AG04449 (cell line): ENCODE measurements at regions not wholly inside any gene's neighbourhood (a gene's known extent, or its start where the extent isn't known, plus 50 kb on each side); places are given as distances from the start of the nearest gene placed in this dataset.
"Not testable (repeated sequence)": the region's sequence is repeated elsewhere in the genome, so short reads cannot be mapped to it uniquely, and the experiment has no call there.

ENCODE experiments used
- CTCF ChIA-PET: fragments of 350-600 bp; formaldehyde crosslinking; extraction: SDS; loops from one replicate; lab custom pipeline; 2021; ENCODE audit warnings: antibody characterized with exemption; lab: Yijun Ruan, JAX
- POLR2A ChIA-PET: fragments of 400-600, 350-600 bp; formaldehyde crosslinking; extraction: SDS; loops from one replicate; lab custom pipeline; 2020; ENCODE audit warnings: antibody characterized with exemption, inconsistent platforms; lab: Yijun Ruan, JAX
- DNase-seq: peaks from one replicate; pipeline ENCODE4 v3.0.0-alpha.2; 2010; ENCODE audit warnings: low read depth, low spot score
- H3K4me3 ChIP-seq: 2 replicates; pipeline ENCODE4 v1.5.1; 2011; ENCODE audit warnings: low read depth, mild to moderate bottlenecking, control low read depth, low read length
- CTCF ChIP-seq: IDR thresholded peaks from one replicate; pipeline ENCODE4 v1.5.1; 2011; ENCODE audit warnings: mild to moderate bottlenecking, moderate library complexity, low read length, control low read depth, inconsistent platforms; ENCODE audit not compliant: insufficient read depth; ENCODE audit errors: missing control alignments

DNA sequence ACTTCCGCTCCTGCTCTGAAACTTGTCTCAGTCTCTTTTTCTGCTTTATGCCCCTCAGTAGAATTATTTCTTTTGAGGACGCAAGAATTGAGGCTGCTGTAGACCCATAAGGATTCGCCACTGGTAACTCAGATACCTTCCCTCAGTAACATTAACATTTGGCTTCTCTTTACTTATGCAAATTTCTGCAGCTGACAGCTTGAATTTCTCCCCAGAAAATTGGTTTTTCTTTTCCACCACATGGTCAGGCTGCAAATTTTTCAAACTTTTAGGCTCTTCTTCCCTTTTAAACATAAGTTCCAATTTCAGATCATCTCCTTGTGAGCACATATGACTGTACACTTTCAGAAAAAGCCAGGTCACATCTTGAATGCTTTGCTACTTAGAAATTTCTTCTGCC is 839.3 kb upstream of the GRIA3 start:
- DNase-seq, result no peak
- H3K4me3 ChIP-seq, result no peak overlapping the region
- ChIA-PET CTCF (no interaction called here), POLR2A (no interaction called here)
- TF ChIP-seq CTCF, result no peak

DNA sequence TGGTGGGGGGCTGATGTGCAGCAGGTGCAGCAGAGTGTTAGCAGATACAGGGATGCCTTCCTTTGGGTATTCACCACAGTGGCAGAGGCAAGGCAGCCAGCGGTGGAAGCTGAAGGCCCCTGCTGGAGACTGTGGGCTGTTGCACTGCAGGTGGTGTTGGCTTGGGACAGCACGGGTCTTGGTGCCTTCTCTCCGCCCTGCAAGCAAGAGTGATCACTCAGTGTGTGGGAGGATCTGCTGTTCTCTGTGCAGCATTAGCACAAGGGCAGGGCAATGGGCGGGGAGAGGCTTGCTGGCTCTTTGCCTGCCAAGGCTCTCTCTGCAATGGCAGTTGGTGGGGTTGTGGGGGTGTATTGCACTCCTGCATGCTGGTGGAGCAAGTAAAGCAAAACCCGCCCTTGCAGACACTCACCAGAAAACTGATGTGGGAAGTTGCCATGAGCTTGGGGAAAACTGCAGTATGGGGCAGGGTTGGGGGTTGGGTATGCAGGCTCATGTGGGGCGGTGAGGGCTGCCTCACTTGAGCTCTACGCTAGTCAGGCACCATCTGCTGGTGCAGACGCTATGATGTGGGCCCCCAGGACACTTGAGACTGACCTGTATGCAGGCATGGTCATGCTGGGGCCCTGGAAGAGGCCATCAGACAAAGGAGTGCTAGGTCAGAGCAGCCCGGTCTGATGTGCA is 820.8 kb upstream of the GRIA3 start:
- no peak for TF ChIP-seq CTCF
- H3K4me3 ChIP-seq, result no peak overlapping the region
- ChIA-PET POLR2A (no interaction called here), CTCF (no interaction called here)
- no peak for DNase-seq

DNA sequence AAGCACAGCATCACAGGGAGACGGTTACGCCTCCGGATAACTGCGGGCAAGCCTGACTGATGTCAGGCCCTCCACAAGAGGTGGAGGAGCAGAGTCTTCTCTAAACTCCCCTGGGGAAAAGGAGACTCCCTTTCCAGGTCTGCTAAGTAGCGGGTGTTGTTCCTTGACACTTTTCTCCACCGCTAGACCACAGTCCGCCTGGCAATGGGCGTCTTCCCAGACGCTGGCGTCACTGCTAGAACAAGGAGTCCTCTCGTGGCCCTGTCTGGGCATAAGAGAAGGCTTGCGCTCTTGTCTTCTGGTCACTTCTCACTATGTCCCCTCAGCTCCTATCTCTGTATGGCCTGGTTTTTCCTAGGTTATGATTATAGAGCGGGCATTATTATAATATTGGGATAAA is 808.5 kb upstream of the GRIA3 start:
- POLR2A ChIA-PET, CTCF ChIA-PET, H3K4me3 ChIP-seq, DNase-seq: not testable (repeated sequence)

DNA sequence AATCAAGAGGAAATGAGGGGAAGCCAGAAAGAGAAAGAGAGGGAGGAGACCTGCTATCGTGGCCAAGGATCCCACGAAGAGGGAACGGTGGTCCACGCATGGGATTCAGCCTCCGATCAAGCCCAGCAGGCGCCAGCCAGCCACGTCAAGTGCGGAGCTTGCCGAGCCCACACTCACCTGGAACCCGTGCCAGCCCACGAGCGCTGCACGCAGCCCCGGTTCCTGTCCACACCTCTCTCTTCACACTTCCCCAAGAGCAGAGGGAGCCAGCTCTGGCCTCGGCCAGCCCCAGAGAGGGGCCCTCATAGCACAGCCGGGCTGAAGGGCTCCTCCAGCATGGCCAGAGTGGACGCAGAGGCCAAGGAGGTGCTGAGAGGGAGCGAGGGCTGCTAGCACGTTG is 795.1 kb upstream of the GRIA3 start:
- ChIA-PET POLR2A (no interaction called here), CTCF (no interaction called here)

GRCh38 chrX:122418758-122419157 is 765.3 kb upstream of the GRIA3 start:
- no peak for TF ChIP-seq CTCF
- CTCF ChIA-PET, result no interaction called here
- H3K4me3 ChIP-seq, result no peak overlapping the region
- no peak for DNase-seq
- POLR2A ChIA-PET, result no interaction called here

More for the DNA sequence above, 795.1 kb upstream of the GRIA3 start:
- no peak for TF ChIP-seq CTCF
- no peak overlapping the region for H3K4me3 ChIP-seq
- no peak for DNase-seq

DNA sequence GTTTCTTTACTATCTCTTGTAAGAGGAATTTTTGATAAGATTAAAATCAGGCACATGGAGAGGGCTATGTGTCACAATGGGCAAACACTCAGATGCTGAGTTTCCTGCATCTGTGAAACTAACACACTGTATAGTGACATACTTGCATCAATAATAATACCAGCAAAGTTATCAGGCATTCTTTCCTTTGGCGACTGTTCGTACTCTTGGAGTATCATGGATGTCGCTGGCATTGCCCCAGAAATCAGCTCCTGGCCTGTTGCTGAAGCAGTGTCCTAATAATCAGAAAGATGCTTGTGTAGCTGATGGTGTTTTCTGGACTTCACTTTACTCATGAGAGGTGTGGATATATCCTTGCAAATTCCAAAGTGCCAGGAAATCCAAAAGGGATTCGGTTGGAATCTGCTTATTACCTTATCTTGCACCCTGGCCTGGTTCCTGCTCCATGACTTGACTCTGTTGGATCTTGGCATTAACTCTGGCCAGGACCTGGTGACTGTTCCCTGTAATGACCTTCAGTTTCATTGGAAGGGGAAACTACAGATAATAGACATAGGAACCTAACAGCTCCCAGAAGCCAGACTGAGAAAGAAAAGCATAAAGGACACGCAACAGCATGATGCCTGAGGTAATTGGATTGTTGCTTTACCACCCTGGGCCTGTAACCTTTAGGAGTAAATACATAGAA is 762.5 kb upstream of the GRIA3 start:
- POLR2A ChIA-PET, result no interaction called here
- no peak for DNase-seq
- CTCF ChIA-PET, result no interaction called here
- no peak for TF ChIP-seq CTCF
- no peak overlapping the region for H3K4me3 ChIP-seq

GRCh38 chrX:122422547-122422946 is 761.5 kb upstream of the GRIA3 start:
- no peak overlapping the region for H3K4me3 ChIP-seq
- DNase-seq, result no peak
- ChIA-PET POLR2A (no interaction called here), CTCF (no interaction called here)
- TF ChIP-seq CTCF, result no peak
